AG09319 (cell line): ENCODE measurements at regions not wholly inside any gene's neighbourhood (a gene's known extent, or its start where the extent isn't known, plus 50 kb on each side); places are given as distances from the start of the nearest gene placed in this dataset.

Source experiments
- DNase-seq: peaks from one replicate; pipeline ENCODE4 v3.0.0-alpha.2; 2010; ENCODE audit warnings: low read depth; ENCODE audit errors: extremely low read depth
- CTCF ChIP-seq: IDR thresholded peaks from 2 replicates; pipeline ENCODE4 v1.5.1; 2011; ENCODE audit warnings: low read depth, mild to moderate bottlenecking, inconsistent platforms, low read length, moderate library complexity

GRCh38 chr6:170232186-170233002, 58.5 kb downstream of the DLL1 start:
- no peak for TF ChIP-seq CTCF
- no peak for DNase-seq

DNA sequence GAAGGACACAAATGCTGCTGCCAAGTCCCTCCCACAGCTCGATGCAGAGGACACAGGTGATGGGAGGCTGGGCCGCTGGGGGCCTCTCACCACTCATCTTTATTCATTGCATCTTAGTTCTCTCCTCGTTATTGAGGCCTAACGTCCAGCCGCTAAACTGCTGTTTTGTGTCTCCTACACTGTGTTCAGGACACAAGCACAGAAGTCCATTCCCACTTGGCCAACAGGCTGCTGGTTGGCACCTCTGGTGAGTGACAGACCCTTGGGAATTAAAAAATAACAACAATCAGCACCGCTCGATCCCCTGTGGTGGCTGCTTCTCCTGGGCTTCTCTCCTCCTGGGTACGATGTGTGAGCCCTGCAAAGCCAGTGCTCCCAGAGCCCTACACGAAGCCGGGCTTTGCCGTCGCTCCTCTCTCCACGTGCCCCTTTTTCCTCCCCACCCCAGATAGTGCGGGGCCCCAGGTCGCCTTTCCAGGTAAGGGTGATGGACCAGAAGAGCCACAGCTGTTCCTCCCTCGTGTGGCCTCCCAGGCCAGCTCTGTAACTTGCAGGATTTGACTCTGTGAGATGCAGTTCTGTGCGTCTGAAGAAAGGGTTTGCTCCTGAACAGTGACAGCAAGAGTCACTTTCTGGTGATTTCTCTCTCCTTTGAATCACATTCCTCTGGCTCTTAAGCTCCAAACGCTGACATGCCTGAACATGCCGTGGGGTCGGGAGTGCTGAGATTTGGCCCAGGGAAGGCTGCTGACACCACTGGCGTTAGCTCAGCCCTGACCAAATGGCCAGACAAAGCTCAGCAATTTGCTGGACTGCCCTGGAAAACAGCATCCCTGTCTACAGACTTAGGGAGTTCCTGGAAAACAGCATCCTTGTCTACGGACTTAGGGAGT, 59.3 kb downstream of the DLL1 start:
- DNase-seq: no peak
- no peak for TF ChIP-seq CTCF

DNA sequence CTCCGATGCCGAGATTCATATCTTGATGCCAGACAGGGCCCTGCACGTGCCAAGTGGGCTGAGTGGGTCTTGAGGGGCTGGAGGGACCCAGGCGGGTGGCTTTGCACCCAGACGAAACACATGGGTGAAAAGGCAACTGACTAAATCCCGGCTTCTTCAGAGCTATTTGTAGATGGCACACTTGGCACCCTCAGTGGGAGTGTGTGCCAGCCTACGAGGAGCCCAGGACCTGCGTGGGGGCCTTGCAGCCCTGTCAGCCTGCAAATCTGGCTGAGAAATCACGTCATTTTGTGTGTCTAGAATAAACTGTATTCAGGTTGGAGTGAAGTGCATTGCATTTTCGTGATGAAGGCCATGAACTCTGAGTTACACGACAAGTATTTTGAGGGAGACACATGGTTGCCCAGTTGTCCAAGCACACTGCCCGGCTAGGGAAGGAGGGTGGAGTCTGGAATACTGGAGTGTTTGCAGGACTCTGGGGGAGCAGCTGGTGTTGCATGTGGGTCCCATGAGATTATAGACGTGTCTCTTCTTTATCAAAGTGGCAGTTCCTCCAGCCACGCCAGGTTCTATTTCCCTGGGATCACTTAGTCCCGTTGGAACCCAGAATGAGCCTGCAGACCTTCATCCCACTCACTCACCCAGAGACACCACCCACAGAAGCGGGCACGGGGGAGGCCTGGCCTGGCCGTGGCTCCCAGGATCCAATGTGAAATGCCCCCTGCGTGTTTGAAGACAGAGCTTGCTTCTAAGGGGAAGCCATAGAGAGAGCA, 60.2 kb downstream of the DLL1 start:
- DNase-seq: no peak
- TF ChIP-seq CTCF: no peak

- no peak for TF ChIP-seq CTCF
- DNase-seq: no peak
These were observed 60.9 kb downstream of the DLL1 start for GRCh38 chr6:170229851-170230519.

DNA sequence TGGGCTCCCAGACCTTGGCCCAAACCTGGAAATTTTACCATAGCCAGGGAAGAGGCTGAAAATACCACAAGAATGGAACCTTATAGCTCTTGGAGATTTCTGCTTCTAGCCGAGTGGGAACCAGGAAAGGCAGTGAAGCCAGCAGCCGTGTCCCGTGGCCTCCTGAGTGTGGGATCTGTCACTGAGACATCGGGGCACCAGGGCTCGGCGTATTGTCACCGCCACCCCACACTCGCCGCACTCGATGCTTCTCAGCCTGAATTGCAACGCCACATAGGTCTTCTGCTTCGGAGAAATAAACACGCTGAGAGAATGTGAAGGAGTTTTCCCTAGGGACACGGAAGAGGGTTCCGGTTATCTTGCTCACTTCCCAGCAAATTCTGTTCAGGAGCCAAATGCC, 61.5 kb downstream of the DLL1 start:
- no peak for TF ChIP-seq CTCF

GRCh38 chr6:170228946-170229310, 62.0 kb downstream of the DLL1 start:
- no peak for DNase-seq
- no peak for TF ChIP-seq CTCF

More for the DNA sequence above, 61.5 kb downstream of the DLL1 start:
- DNase-seq: no peak
